Keratinocyte (primary cell): ENCODE measurements at regions not wholly inside any gene's neighbourhood (a gene's known extent, or its start where the extent isn't known, plus 50 kb on each side); places are given as distances from the start of the nearest gene placed in this dataset.

Experiments used
- DNase-seq: peaks from one replicate; pipeline ENCODE4 v3.0.0-alpha.2; 2011; ENCODE audit warnings: low read depth, missing footprints, low spot score
- FAIRE-seq: peaks from 2 replicates; lab custom pipeline; 2011; peaks lifted over from hg19 to GRCh38; lab: Jason Lieb, UNC
- H2AFZ ChIP-seq: 2 replicates; pipeline ENCODE4 v1.6.0; 2012; ENCODE audit warnings: low read length, control low read depth, inconsistent platforms; ENCODE audit not compliant: control insufficient read depth
- H3K27ac ChIP-seq: 2 replicates; pipeline ENCODE4 v1.5.1; 2011; ENCODE audit warnings: low read length; ENCODE audit not compliant: control insufficient read depth, insufficient read depth
- H3K27me3 ChIP-seq: 3 replicates; pipeline ENCODE4 v1.6.0; 2011; ENCODE audit warnings: low read length; ENCODE audit not compliant: control insufficient read depth, insufficient read depth; ENCODE audit errors: extremely low read depth
- H3K36me3 ChIP-seq, 2 experiments: 2 replicates in 1 of 2; 3 replicates in 1 of 2; pipeline ENCODE4 v1.5.1; 2011; ENCODE audit warnings: low read length in 2 of 2, mild to moderate bottlenecking in 1 of 2; ENCODE audit not compliant: control insufficient read depth in 2 of 2, insufficient read depth in 2 of 2; ENCODE audit errors: extremely low read depth in 1 of 2
- H3K4me1 ChIP-seq: 3 replicates; pipeline ENCODE4 v1.5.1; 2011; ENCODE audit warnings: low read length; ENCODE audit not compliant: control insufficient read depth, insufficient read depth; ENCODE audit errors: extremely low read depth
- H3K4me2 ChIP-seq: 3 replicates; pipeline ENCODE4 v1.6.0; 2011; ENCODE audit warnings: low read depth, low read length; ENCODE audit not compliant: control insufficient read depth, insufficient read depth; ENCODE audit errors: extremely low read depth
- H3K4me3 ChIP-seq, 3 experiments: fragments of 200-600 bp in 1 of 3; sonication (generic) in 1 of 3; 2 replicates in 2 of 3; 3 replicates in 1 of 3; pipeline ENCODE4 v1.5.1; 2011 to 2016; ENCODE audit warnings: low read length in 3 of 3, mild to moderate bottlenecking in 3 of 3, control low read depth in 2 of 3, inconsistent platforms in 1 of 3, low read depth in 1 of 3, mixed read lengths in 1 of 3, mixed run types in 1 of 3, moderate library complexity in 1 of 3; ENCODE audit not compliant: control insufficient read depth in 2 of 3, insufficient read depth in 2 of 3; ENCODE audit errors: extremely low read depth in 1 of 3
- H3K79me2 ChIP-seq: 2 replicates; pipeline ENCODE4 v1.6.0; 2012; ENCODE audit warnings: low read length; ENCODE audit not compliant: control insufficient read depth, insufficient read depth
- H3K9ac ChIP-seq: 3 replicates; pipeline ENCODE4 v1.6.0; 2011; ENCODE audit warnings: low read length; ENCODE audit not compliant: control insufficient read depth, insufficient read depth; ENCODE audit errors: extremely low read depth
- H3K9me1 ChIP-seq: 3 replicates; pipeline ENCODE4 v1.6.0; 2011; ENCODE audit warnings: low read length; ENCODE audit not compliant: control insufficient read depth, insufficient read depth; ENCODE audit errors: extremely low read depth
- H3K9me3 ChIP-seq: 2 replicates; pipeline ENCODE4 v1.5.1; 2012; ENCODE audit warnings: low read depth, low read length; ENCODE audit not compliant: control insufficient read depth
- H4K20me1 ChIP-seq: 3 replicates; pipeline ENCODE4 v1.6.0; 2011; ENCODE audit warnings: low read length; ENCODE audit not compliant: control insufficient read depth, insufficient read depth; ENCODE audit errors: extremely low read depth
- EZH2 ChIP-seq: IDR thresholded peaks from one replicate; pipeline ENCODE4 v1.6.1; 2012; ENCODE audit warnings: inconsistent platforms, mild to moderate bottlenecking, low read length, moderate library complexity
- dilution Hi-C: fragments of 300-500 bp; cut with MboI; formaldehyde crosslinking; loops from one replicate; pipeline ENCODE4 v1.7.0; 2020; ENCODE audit warnings: low sequenced_read_pairs; ENCODE audit not compliant: extremely low pct_ligation_motif_present
- TF ChIP-seq, protein P1 (sequence below), 3 experiments: IDR thresholded peaks in 1 of 3; conservative IDR thresholded peaks in 1 of 3; optimal IDR thresholded peaks in 1 of 3; 2 replicates in 2 of 3; 3 replicates in 1 of 3; pipeline versions ENCODE3 to v1.5.1; 2011; ENCODE audit warnings: low read length in 3 of 3, mild to moderate bottlenecking in 3 of 3, moderate library complexity in 2 of 3, control low read depth in 1 of 3, inconsistent platforms in 1 of 3; ENCODE audit not compliant: insufficient read depth in 2 of 3; ENCODE audit errors: extremely low read depth in 1 of 3

- no peaks in the 10 kb centered on the region for H4K20me1 ChIP-seq
- no peaks in the 10 kb centered on the region for H3K27me3 ChIP-seq
- no peaks in the 10 kb centered on the region for H3K4me1 ChIP-seq
- H3K9ac ChIP-seq: no peak overlapping the region
- dilution Hi-C loops: no loop called here
- no peak overlapping the region for H3K4me2 ChIP-seq
- H3K4me3 ChIP-seq: no peak overlapping the region
- H3K9me3 ChIP-seq: no peaks in the 10 kb centered on the region
- H2AFZ ChIP-seq: no peak overlapping the region
- H3K79me2 ChIP-seq: no peaks in the 10 kb centered on the region
- DNase-seq (no peak), FAIRE-seq (no peak)
- H3K36me3 ChIP-seq: no peaks in the 10 kb centered on the region
- no peak for TF ChIP-seq EZH2
- TF ChIP-seq, protein P1, sequence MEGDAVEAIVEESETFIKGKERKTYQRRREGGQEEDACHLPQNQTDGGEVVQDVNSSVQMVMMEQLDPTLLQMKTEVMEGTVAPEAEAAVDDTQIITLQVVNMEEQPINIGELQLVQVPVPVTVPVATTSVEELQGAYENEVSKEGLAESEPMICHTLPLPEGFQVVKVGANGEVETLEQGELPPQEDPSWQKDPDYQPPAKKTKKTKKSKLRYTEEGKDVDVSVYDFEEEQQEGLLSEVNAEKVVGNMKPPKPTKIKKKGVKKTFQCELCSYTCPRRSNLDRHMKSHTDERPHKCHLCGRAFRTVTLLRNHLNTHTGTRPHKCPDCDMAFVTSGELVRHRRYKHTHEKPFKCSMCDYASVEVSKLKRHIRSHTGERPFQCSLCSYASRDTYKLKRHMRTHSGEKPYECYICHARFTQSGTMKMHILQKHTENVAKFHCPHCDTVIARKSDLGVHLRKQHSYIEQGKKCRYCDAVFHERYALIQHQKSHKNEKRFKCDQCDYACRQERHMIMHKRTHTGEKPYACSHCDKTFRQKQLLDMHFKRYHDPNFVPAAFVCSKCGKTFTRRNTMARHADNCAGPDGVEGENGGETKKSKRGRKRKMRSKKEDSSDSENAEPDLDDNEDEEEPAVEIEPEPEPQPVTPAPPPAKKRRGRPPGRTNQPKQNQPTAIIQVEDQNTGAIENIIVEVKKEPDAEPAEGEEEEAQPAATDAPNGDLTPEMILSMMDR (optimal IDR thresholded peaks at IDR 0.05 in 1 of 3, IDR thresholded peaks at IDR 0.05 in 1 of 3, conservative IDR thresholded peaks at IDR 0.05 in 1 of 3; ENCODE audit: extremely low read depth in 1 of 3, insufficient read depth in 2 of 3, low read length in 3 of 3): no peak
- H3K27ac ChIP-seq: no peak overlapping the region
- no peaks in the 10 kb centered on the region for H3K9me1 ChIP-seq
These were observed 252.2 kb upstream of the SPHKAP start for GRCh38 chr2:228433721-228434120.

DNA sequence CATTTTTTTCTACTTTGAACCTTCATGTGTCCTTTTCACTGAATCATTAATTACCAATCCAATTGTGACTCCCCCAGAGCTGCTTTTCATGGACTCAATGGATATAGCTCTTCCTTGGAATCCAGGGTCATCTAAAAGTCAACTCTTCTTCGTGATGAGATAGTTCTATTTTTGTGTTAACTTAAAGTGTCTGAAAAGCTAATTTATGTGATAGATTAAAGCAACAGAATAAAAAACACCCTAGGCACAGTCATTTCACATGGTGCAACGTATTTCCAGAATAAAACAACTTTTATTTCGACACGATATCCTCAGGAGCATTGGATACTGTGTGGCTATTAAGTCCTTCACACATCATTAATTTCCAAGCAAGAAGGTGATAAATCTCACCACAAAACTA is 250.6 kb upstream of the SPHKAP start:
- Histone ChIP-seq H3K9me1 (no peaks in the 10 kb centered on the region), H3K9ac (no peak overlapping the region), H4K20me1 (no peaks in the 10 kb centered on the region), H3K27ac (no peak overlapping the region), H3K36me3 (no peaks in the 10 kb centered on the region), H3K79me2 (no peaks in the 10 kb centered on the region), H2AFZ (no peak overlapping the region), H3K9me3 (no peaks in the 10 kb centered on the region), H3K4me3 (no peak overlapping the region), H3K4me1 (no peaks in the 10 kb centered on the region), H3K27me3 (no peaks in the 10 kb centered on the region), H3K4me2 (no peak overlapping the region)
- no peak for TF ChIP-seq EZH2
- TF ChIP-seq, protein P1 (optimal IDR thresholded peaks at IDR 0.05 in 1 of 3, IDR thresholded peaks at IDR 0.05 in 1 of 3, conservative IDR thresholded peaks at IDR 0.05 in 1 of 3; ENCODE audit: extremely low read depth in 1 of 3, insufficient read depth in 2 of 3, low read length in 3 of 3): no peak
- FAIRE-seq (no peak), DNase-seq (no peak)
- dilution Hi-C loops: no loop called here
